A549 (cell line): ENCODE measurements at regions not wholly inside any gene's neighbourhood (a gene's known extent, or its start where the extent isn't known, plus 50 kb on each side); places are given as distances from the start of the nearest gene placed in this dataset.

ENCODE experiments used
- ATAC-seq, 2 experiments: fragments of 200-7000 bp in 1 of 2; fragments of >200 bp in 1 of 2; cut with Nextera tagmentation in 1 of 2; cut with Tn5 transposase in 1 of 2; 3 replicates each; pipeline versions ENCODE4 v1.8.0 to v1.9.1; 2018 to 2020; ENCODE audit warnings: mild to moderate bottlenecking in 1 of 2, moderate library complexity in 1 of 2
- CTCF ChIA-PET: fragments of 300-600 bp; sonication (Branson Sonifier 250); formaldehyde crosslinking; extraction: SDS; loops from one replicate; lab custom pipeline; 2021; ENCODE audit warnings: antibody characterized with exemption, inconsistent platforms; lab: Yijun Ruan, JAX
- POLR2A ChIA-PET: fragments of 350-600 bp; formaldehyde crosslinking; extraction: SDS; loops from one replicate; lab custom pipeline; 2021; ENCODE audit warnings: antibody characterized with exemption, inconsistent platforms; lab: Yijun Ruan, JAX
- DNase-seq, 2 experiments: peaks; one replicate each; pipeline versions ENCODE4 v3.0.0 to v3.0.0-alpha.2; 2011 to 2016; ENCODE audit warnings: low read depth in 1 of 2, low spot score in 1 of 2
- FAIRE-seq: peaks from 2 replicates; lab custom pipeline; 2011; peaks lifted over from hg19 to GRCh38; lab: Jason Lieb, UNC
- H3K27ac ChIP-seq, 2 experiments: fragments of >200 bp; sonication (Bioruptor Twin); formaldehyde crosslinking; 3 replicates each; pipeline ENCODE4 v1.5.1; 2016 to 2017
- H3K4me1 ChIP-seq: fragments of >200 bp; sonication (Bioruptor Twin); formaldehyde crosslinking; 3 replicates; pipeline ENCODE4 v1.6.1; 2016
- H3K4me2 ChIP-seq: fragments of >200 bp; sonication (Bioruptor Twin); formaldehyde crosslinking; 3 replicates; pipeline ENCODE4 v1.6.1; 2016
- H3K4me3 ChIP-seq: fragments of >200 bp; sonication (Bioruptor Twin); formaldehyde crosslinking; 3 replicates; pipeline ENCODE4 v1.5.1; 2016
- H3K9me3 ChIP-seq: fragments of >200 bp; sonication (Bioruptor Twin); formaldehyde crosslinking; 3 replicates; pipeline ENCODE4 v1.6.1; 2016
- CBX2 ChIP-seq: fragments of 200-600 bp; sonication (generic); IDR thresholded peaks from 2 replicates; pipeline ENCODE4 v1.6.1; 2016; ENCODE audit warnings: low read depth, mild to moderate bottlenecking, borderline replicate concordance
- CEBPB ChIP-seq, 2 experiments: fragments of >200 bp in 1 of 2; sonication (Bioruptor Twin) in 1 of 2; formaldehyde crosslinking in 1 of 2; IDR thresholded peaks; 2 replicates each; pipeline ENCODE4 v1.6.1; 2012 to 2016
- CHD4 ChIP-seq: fragments of 200-600 bp; sonication (generic); IDR thresholded peaks from 2 replicates; pipeline ENCODE4 v1.6.1; 2016; ENCODE audit warnings: antibody characterized with exemption, mild to moderate bottlenecking, borderline replicate concordance
- CTCF ChIP-seq: fragments of >200 bp; sonication (Bioruptor Twin); formaldehyde crosslinking; IDR thresholded peaks from 3 replicates; pipeline ENCODE4 v1.5.1; 2016
- E2F6 ChIP-seq: IDR thresholded peaks from 2 replicates; pipeline ENCODE4 v1.6.1; 2012; ENCODE audit warnings: low read depth, borderline replicate concordance
- ELK1 ChIP-seq: fragments of 150-350 bp; IDR thresholded peaks from 2 replicates; pipeline ENCODE4 v1.6.1; 2014; ENCODE audit warnings: low read depth, mild to moderate bottlenecking, low read length
- FOSB ChIP-seq: fragments of 250-450 bp; sonication (Bioruptor Pico); IDR thresholded peaks from 2 replicates; pipeline ENCODE4 v1.5.0; 2020; ENCODE audit warnings: mild to moderate bottlenecking, moderate library complexity
- FOXS1 ChIP-seq: fragments of 250-450 bp; sonication (Bioruptor Pico); IDR thresholded peaks from 2 replicates; pipeline ENCODE4 v1.5.0; 2020; ENCODE audit warnings: mild to moderate bottlenecking, moderate library complexity
- GATA3 ChIP-seq: IDR thresholded peaks from 2 replicates; pipeline ENCODE4 v1.6.1; 2012; ENCODE audit warnings: borderline replicate concordance
- HDAC2 ChIP-seq: fragments of 200-600 bp; sonication (generic); IDR thresholded peaks from 2 replicates; pipeline ENCODE4 v1.6.1; 2016
- HEYL ChIP-seq: fragments of 250-450 bp; sonication (Bioruptor Pico); IDR thresholded peaks from 2 replicates; pipeline ENCODE4 v1.8.0; 2021; ENCODE audit warnings: mild to moderate bottlenecking, moderate library complexity
- JUNB ChIP-seq: fragments of >200 bp; sonication (Bioruptor Twin); formaldehyde crosslinking; IDR thresholded peaks from 2 replicates; pipeline ENCODE4 v1.6.1; 2016
- KDM1A ChIP-seq: fragments of 200-600 bp; sonication (generic); IDR thresholded peaks from 2 replicates; pipeline ENCODE4 v1.6.1; 2016; ENCODE audit warnings: low read depth, mild to moderate bottlenecking
- MYC ChIP-seq: IDR thresholded peaks from 2 replicates; pipeline ENCODE4 v1.6.1; 2012; ENCODE audit warnings: mild to moderate bottlenecking, inconsistent platforms, low read length, improper control_type of control experiment, borderline replicate concordance
- NFE2L2 ChIP-seq: fragments of 150-350 bp; conservative IDR thresholded peaks from 2 replicates; pipeline ENCODE4 v1.6.1; 2014; ENCODE audit warnings: low read length
- NPAS2 ChIP-seq: fragments of 250-450 bp; sonication (Bioruptor Pico); IDR thresholded peaks from 2 replicates; pipeline ENCODE4 v1.8.0; 2022; ENCODE audit warnings: mild to moderate bottlenecking, moderate library complexity, borderline replicate concordance
- PHF8 ChIP-seq: fragments of 200-600 bp; sonication (generic); IDR thresholded peaks from 2 replicates; pipeline ENCODE4 v1.6.1; 2016; ENCODE audit warnings: low read depth, mild to moderate bottlenecking, antibody characterized with exemption, moderate library complexity, borderline replicate concordance
- POLR2A ChIP-seq: IDR thresholded peaks from 2 replicates; pipeline ENCODE4 v1.6.1; 2012; ENCODE audit warnings: mild to moderate bottlenecking, low read length
- RARB ChIP-seq: fragments of 250-450 bp; sonication (Bioruptor Pico); IDR thresholded peaks from 2 replicates; pipeline ENCODE4 v1.8.0; 2021; ENCODE audit warnings: mild to moderate bottlenecking, moderate library complexity
- RCOR1 ChIP-seq: fragments of 150-350 bp; IDR thresholded peaks from 2 replicates; pipeline ENCODE4 v1.6.1; 2014; ENCODE audit warnings: antibody characterized with exemption, low read length, low read depth
- REST ChIP-seq: fragments of 200-600 bp; sonication (generic); IDR thresholded peaks from 2 replicates; pipeline ENCODE4 v1.6.1; 2016; ENCODE audit warnings: antibody characterized with exemption, mild to moderate bottlenecking, moderate library complexity
- RNF2 ChIP-seq: fragments of 200-600 bp; sonication (generic); IDR thresholded peaks from 2 replicates; pipeline ENCODE4 v1.6.1; 2016; ENCODE audit warnings: low read depth, mild to moderate bottlenecking, antibody characterized with exemption, moderate library complexity, borderline replicate concordance
- SREBF2 ChIP-seq: fragments of 450-650 bp; IDR thresholded peaks from 2 replicates; pipeline ENCODE4 v1.6.1; 2014; ENCODE audit warnings: mild to moderate bottlenecking, moderate library complexity
- ZFP36 ChIP-seq: fragments of 450-650 bp; IDR thresholded peaks from 2 replicates; pipeline ENCODE4 v1.6.1; 2014; ENCODE audit warnings: borderline replicate concordance; ENCODE audit not compliant: partially characterized antibody
- ZNF302 ChIP-seq: fragments of 250-450 bp; sonication (Bioruptor Pico); IDR thresholded peaks from 2 replicates; pipeline ENCODE4 v1.9.0; 2021; ENCODE audit warnings: inconsistent platforms, mild to moderate bottlenecking, moderate library complexity
- ZSCAN20 ChIP-seq: fragments of 250-450 bp; sonication (Bioruptor Pico); IDR thresholded peaks from 2 replicates; pipeline ENCODE4 v1.8.0; 2022; ENCODE audit warnings: mild to moderate bottlenecking, moderate library complexity
- WGBS: methylation state at CpG from one replicate; pipeline ENCODE4 v1.1.6; 2017; ENCODE audit errors: missing lambda C conversion rate; 5-methylcytosine and 5-hydroxymethylcytosine counted together

GRCh38 chr2:150165442-150165841 lies 322.0 kb downstream of the RND3 start:
- Histone ChIP-seq H3K4me2 (peak overlapping the region; percentile 67), H3K4me1 (peaks cover 47% of the 10 kb centered on the region)
- DNase-seq = no peak

GRCh38 chr2:150162241-150162942 lies 325.1 kb downstream of the RND3 start:
- no peak for TF ChIP-seq CTCF
- TF ChIP-seq ELK1 = no peak
- TF ChIP-seq E2F6 = no peak
- TF ChIP-seq PHF8 = no peak
- no peak for TF ChIP-seq JUNB
- no peak for TF ChIP-seq ZNF302 (CRISPR knock-in tag)
- TF ChIP-seq SREBF2 = no peak
- TF ChIP-seq MYC = no peak
- TF ChIP-seq ZFP36 = no peak
- no peak for TF ChIP-seq HDAC2
- TF ChIP-seq CEBPB (IDR thresholded peaks at IDR 0.05) = no peak
- no peak for TF ChIP-seq FOXS1 (CRISPR knock-in tag)
- TF ChIP-seq KDM1A = no peak
- no peak for TF ChIP-seq RNF2
- TF ChIP-seq NPAS2 (CRISPR knock-in tag) = no peak
- Histone ChIP-seq H3K4me1 (peaks cover 27% of the 10 kb centered on the region), H3K4me2 (no peak overlapping the region), H3K27ac (peak overlapping the region; percentile 44 to 60; a peak in 5 of 6 replicates), H3K9me3 (0 out of 3 replicates have a peak, but pooled peaks cover 8% of the 10 kb centered on the region), H3K4me3 (no peak overlapping the region)
- ATAC-seq (no peak), FAIRE-seq (no peak), DNase-seq (no peak)
- WGBS = 82% methylated on average over 6 of the region's 6 CpGs
- ChIA-PET POLR2A (no interaction called here), CTCF (no interaction called here)

More at GRCh38 chr2:150165442-150165841, 322.0 kb downstream of the RND3 start:
- ATAC-seq (no peak), FAIRE-seq (no peak)
- peak overlapping the region; percentile 2; the same call in 1 of the 3 replicates for H3K4me3 ChIP-seq
- ChIA-PET CTCF (no interaction called here), POLR2A (no interaction called here)
- H3K27ac ChIP-seq = peak overlapping the region; percentile 86 to 91
- TF ChIP-seq NFE2L2 (no peak), RARB (CRISPR knock-in tag) (no peak), HEYL (CRISPR knock-in tag) (no peak), ZSCAN20 (CRISPR knock-in tag) (no peak), CHD4 (no peak)
- H3K9me3 ChIP-seq = 0 out of 3 replicates have a peak, but pooled peaks cover 5% of the 10 kb centered on the region
- WGBS = 90% methylated on average over 6 of the region's 6 CpGs

GRCh38 chr2:150160058-150160457 lies 327.4 kb downstream of the RND3 start:
- POLR2A ChIA-PET = no interaction called here
- ATAC-seq = no peak
- TF ChIP-seq ELK1 = no peak
- no peak for TF ChIP-seq FOSB (CRISPR knock-in tag)
- no peak for TF ChIP-seq RCOR1
- TF ChIP-seq RARB (CRISPR knock-in tag) = no peak
- TF ChIP-seq CEBPB (IDR thresholded peaks at IDR 0.05) = no peak
- no peak for TF ChIP-seq GATA3
- no peak for TF ChIP-seq CBX2
- TF ChIP-seq REST = no peak
- no peak for TF ChIP-seq POLR2A

More at GRCh38 chr2:150160058-150160457, 327.4 kb downstream of the RND3 start:
- DNase-seq (no peak), FAIRE-seq (no peak)
- Histone ChIP-seq H3K4me3 (no peak overlapping the region), H3K27ac (peak overlapping the region in 1 of 2 experiments; percentile 34; a peak in 3 of 6 replicates), H3K9me3 (0 out of 3 replicates have a peak, but pooled peaks cover 8% of the 10 kb centered on the region), H3K4me1 (peaks cover 28% of the 10 kb centered on the region), H3K4me2 (no peak overlapping the region)
- 89% methylated on average over 6 of the region's 6 CpGs for WGBS
- CTCF ChIA-PET = interaction anchor here (0.9 kb wide), 1 partner anchor 101 kb away, joined by 3 read pairs; no protein-coding TSS in a partner anchor
